ENCODE measurements at regions not wholly inside any gene's neighbourhood (a gene's known extent, or its start where the extent isn't known, plus 50 kb on each side); places are given as distances from the start of the nearest gene placed in this dataset.

DNA sequence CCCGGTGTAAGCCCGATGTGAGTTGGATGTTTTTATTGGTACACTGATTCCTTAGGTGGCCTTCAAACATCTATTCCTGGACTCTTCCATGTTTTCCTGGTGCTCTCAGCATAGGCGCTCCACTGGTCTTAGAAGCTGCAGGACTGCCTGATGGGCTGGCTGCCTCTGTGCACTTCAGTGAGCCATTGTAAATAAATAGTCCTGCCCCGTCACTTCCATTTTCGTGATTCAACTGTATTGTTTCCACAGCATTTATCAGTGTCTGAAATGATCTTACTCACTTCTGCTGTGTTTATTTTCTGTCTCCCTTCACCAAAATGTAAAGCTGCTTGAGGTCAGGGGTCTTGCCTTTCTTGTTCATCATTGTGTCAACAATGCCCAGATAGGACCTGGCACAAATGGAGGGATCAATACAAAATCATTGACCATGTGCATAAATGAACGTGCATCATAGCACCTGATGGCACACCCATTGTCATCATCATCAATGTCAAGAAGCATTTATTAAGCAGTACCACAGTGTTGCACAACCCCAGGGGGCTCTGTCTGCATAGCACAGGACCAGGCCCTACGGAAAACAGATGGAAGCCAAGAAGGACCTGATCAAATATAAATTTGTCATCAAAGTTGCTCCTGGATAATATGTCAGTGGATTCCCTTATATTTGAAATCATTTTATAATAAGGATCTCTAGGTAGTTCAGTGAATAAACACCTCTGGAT is 66.6 kb upstream of the CPHXL start:
- TF ChIP-seq POLR2A (IDR thresholded peaks at IDR 0.05; ENCODE audit: low read depth, low read length) (no peak), POLR2AphosphoS5 (IDR thresholded peaks at IDR 0.05; ENCODE audit: insufficient read depth, low read depth, low read length) (no peak), CTCF (IDR thresholded peaks at IDR 0.05; ENCODE audit: extremely low read depth in 1 of 2, insufficient read depth in 1 of 2, low read depth in 1 of 2, low read length in 2 of 2) (no peak), EZH2 (IDR thresholded peaks at IDR 0.05; ENCODE audit: borderline replicate concordance, low read depth, low read length, severe bottlenecking) (no peak), JUN (IDR thresholded peaks at IDR 0.05; ENCODE audit: borderline replicate concordance, insufficient read depth, insufficient read length, low read depth) (no peak), MYC (IDR thresholded peaks at IDR 0.05; ENCODE audit: low read depth, low read length) (no peak), FOS (IDR thresholded peaks at IDR 0.05; ENCODE audit: borderline replicate concordance, insufficient read depth, low read length) (no peak), MAX (IDR thresholded peaks at IDR 0.05; ENCODE audit: insufficient read depth, insufficient read length) (no peak)

All from endothelial cell of umbilical vein (primary cell).